GM18951 (cell line): ENCODE measurements at regions not wholly inside any gene's neighbourhood (a gene's known extent, or its start where the extent isn't known, plus 50 kb on each side); places are given as distances from the start of the nearest gene placed in this dataset.

ENCODE experiments used
- POLR2A ChIP-seq: IDR thresholded peaks from 4 replicates; pipeline ENCODE4 v1.6.1; 2011; ENCODE audit warnings: mild to moderate bottlenecking; ENCODE audit not compliant: insufficient read length, insufficient read depth; ENCODE audit errors: extremely low read depth
- in situ Hi-C: fragments of 300-500 bp; cut with MboI; formaldehyde crosslinking; loops from one replicate; pipeline ENCODE4 v1.12.0; 2022; ENCODE audit warnings: low sequenced_read_pairs, mixed read lengths, inconsistent platforms; ENCODE audit not compliant: unreplicated experiment

DNA sequence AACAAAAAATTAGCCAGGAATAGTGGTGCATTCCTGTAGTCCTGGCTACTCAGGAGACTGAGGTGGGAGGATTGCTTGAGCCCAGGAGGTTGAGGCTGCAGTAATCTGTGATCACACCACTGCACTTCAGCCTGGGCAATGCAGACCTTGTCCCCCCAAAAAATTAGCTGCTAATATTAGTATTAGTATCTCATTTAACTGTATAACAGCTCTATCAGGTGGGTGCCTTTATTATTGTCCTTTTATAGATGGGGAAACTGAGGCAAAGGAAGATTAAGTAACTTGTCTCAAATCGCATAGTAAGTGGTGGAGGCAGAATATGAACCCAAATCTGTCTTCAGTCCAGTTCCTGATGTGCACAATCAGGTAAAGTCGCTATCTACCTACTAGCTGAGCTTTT lies 142.3 kb upstream of the CRY1 start:
- in situ Hi-C loops: no loop called here
- TF ChIP-seq POLR2A: no peak

- in situ Hi-C loops: no loop called here
- no peak for TF ChIP-seq POLR2A
Measured at GRCh38 chr12:107236824-107237511, 143.6 kb upstream of the CRY1 start.

DNA sequence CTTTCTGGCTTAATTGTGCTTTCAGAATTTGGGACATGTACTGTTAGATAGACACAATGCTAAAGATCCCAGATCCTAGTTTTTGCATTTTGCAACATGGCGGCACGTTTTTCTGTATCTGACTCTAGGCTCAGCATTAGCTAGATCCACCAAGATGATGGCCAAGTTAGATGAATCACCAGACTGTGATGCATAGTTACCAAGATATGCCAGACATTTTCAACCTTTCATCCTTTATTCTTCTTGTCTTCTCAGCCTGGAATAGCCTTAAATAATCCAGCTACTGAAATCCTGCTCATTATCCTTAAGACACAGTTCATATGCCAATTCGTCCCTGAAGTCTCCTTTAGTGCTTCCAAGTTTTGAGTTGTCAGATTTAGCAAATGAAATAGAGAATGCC lies 144.9 kb upstream of the CRY1 start:
- in situ Hi-C loops: no loop called here
- no peak for TF ChIP-seq POLR2A

- TF ChIP-seq POLR2A: no peak
- in situ Hi-C loops: no loop called here
Measured at GRCh38 chr12:107241411-107241810, 148.1 kb upstream of the CRY1 start.

GRCh38 chr12:107242189-107242588 lies 148.8 kb upstream of the CRY1 start:
- in situ Hi-C loops: no loop called here
- TF ChIP-seq POLR2A: no peak

DNA sequence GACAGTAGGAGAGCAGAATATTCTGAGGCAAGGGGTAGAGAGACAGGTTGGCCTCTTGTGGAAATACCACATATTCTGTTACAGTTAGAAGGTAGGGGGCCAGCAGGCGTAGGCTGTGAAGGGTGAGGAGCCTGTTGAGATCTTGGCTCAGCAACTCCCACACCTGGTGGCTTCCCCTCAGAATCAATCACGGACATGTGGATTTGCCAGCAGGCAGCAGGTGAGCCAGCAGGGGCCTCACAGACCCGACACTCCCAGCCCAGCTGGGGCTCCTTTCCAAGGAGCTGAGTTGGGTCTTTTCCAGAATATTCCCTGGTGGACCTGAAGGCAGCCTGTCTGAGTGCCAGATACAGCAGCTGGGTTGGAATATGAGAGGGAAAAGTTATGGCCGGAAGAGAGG lies 150.0 kb upstream of the CRY1 start:
- no peak for TF ChIP-seq POLR2A
- in situ Hi-C loops: no loop called here

GRCh38 chr12:107244584-107244983 lies 151.2 kb upstream of the CRY1 start:
- no peak for TF ChIP-seq POLR2A
- in situ Hi-C loops: no loop called here

- TF ChIP-seq POLR2A: no peak
- in situ Hi-C loops: no loop called here
Measured at GRCh38 chr12:107247650-107248049, 154.3 kb upstream of the CRY1 start.

- in situ Hi-C loops: no loop called here
- TF ChIP-seq POLR2A: no peak
Measured at GRCh38 chr12:107248187-107248586, 154.8 kb upstream of the CRY1 start.

DNA sequence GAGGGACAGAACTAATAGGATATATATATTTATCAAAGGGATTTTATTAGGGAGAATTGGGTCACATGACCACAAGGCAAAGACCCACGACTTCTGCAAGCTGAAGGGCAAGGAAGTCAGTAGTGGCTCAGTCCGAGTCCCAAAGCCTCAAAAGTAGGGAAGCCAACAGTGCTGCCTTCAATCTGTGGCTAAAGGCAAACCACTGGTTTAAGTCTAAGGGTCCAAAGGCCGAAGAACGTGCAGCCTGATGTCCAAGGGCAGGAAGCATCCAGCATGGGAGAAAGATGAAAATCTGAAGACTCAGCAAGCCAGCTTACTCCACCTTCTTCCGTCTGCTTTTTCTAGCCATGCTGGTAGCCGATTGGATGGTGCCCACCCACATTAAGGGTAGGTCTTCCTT lies 157.9 kb upstream of the CRY1 start:
- in situ Hi-C loops: no loop called here
- no peak for TF ChIP-seq POLR2A

- in situ Hi-C loops: no loop called here
- no peak for TF ChIP-seq POLR2A
Measured at GRCh38 chr12:107253361-107253760, 160.0 kb upstream of the CRY1 start.

DNA sequence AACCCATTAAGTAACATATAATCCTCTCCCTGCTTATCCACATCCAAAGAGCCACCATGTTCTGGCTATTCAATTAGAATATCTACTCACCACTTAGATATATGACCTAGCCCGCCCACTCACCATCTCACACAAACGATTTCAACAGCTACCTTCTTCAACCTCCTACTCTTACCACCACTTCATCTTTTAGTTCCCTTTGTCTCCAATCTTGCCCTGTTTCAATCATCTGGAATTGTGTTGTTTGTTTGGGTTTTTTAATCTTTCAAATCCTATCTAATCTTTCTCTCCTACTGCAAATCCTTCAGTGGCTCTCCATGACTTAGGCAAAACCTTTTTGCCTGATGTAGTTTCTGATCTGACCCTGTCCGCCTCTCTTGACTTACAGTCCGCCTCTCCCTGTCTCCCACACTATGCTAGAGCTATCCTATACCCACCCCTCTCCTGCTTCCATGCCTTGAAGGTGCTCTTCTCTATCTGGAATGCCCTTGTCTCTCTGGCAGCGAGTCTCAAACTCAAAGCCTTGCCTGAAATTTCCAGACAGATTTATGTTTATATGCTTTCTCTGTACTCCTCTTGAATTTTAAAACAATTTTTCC lies 161.0 kb upstream of the CRY1 start:
- no peak for TF ChIP-seq POLR2A
- in situ Hi-C loops: no loop called here

DNA sequence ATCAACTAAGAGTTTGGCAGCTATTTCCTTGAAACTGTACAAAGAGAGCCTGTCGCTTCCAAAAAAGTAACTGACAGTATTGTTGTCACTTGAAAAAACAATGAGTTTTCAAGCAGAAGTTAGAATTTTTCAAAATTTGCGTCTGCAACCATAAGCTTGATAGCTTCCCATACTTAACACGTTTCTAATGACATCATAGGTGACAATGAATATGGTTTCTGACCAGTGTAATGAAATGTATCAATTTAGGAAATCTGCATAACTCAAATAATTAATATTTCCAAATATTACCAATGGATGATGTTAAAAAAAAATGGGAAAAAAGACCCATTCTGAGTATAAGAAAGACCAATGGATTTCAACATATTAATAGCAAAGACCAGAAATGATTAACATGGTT lies 165.4 kb upstream of the CRY1 start:
- in situ Hi-C loops: no loop called here
- no peak for TF ChIP-seq POLR2A

DNA sequence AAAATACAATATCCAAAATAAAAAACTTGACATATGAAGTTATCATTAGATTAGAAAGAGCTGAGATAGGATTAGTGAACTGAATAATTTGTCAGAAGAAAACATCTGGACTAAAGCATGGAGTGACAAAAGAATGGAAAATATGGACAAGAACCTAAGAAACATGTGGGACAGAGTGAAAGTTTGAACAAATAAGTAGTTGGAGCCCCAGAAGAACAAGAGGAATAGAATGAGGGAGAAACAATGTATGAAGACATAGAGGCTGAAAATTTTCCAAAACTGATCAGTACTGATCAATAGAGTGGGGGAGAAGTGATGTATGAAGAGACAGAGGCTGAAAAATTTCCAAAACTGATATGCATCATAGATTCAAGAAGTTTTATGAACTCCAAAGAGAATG lies 170.6 kb upstream of the CRY1 start:
- in situ Hi-C loops: no loop called here

More for the DNA sequence above, 170.6 kb upstream of the CRY1 start:
- TF ChIP-seq POLR2A: no peak
